Stomach (tissue), 4 donors: ENCODE measurements at regions not wholly inside any gene's neighbourhood (a gene's known extent, or its start where the extent isn't known, plus 50 kb on each side); places are given as distances from the start of the nearest gene placed in this dataset.

Source experiments
- CTCF ChIP-seq, 7 experiments: fragments of 450-650 bp in 4 of 7; fragments of 200-600 bp in 3 of 7; sonication (generic) in 3 of 7; IDR thresholded peaks; one replicate each; pipeline ENCODE4 v1.5.1; 2016 to 2019; ENCODE audit warnings: antibody characterized with exemption in 7 of 7, control low read depth in 2 of 7, mild to moderate bottlenecking in 1 of 7
- EP300 ChIP-seq: sonication (generic); formaldehyde crosslinking; IDR thresholded peaks from one replicate; pipeline ENCODE4 v1.6.1; 2017; ENCODE audit warnings: antibody characterized with exemption
- POLR2A ChIP-seq, 4 donors: fragments of 450-650 bp; IDR thresholded peaks; one replicate each; pipeline ENCODE4 v1.6.1; 2016; ENCODE audit warnings: antibody characterized with exemption in 4 of 4, control low read depth in 2 of 4, mild to moderate bottlenecking in 1 of 4, moderate library complexity in 1 of 4

- no peak for TF ChIP-seq CTCF (IDR thresholded peaks at IDR 0.05)
- TF ChIP-seq EP300: no peak
- TF ChIP-seq POLR2A (IDR thresholded peaks at IDR 0.05): no peak
These were observed 58.1 kb upstream of the ERBB4 start for GRCh38 chr2:212596688-212597087.
